Activated naive CD8-positive, alpha-beta T cell treated with anti-CD3 and anti-CD28 coated beads, Interleukin-2, amount 10 ng/mL, durations not matched to agents 7 days and 5 days (primary cell): ENCODE measurements at regions not wholly inside any gene's neighbourhood (a gene's known extent, or its start where the extent isn't known, plus 50 kb on each side); places are given as distances from the start of the nearest gene placed in this dataset.
"Not testable (repeated sequence)": the region's sequence is repeated elsewhere in the genome, so short reads cannot be mapped to it uniquely, and the experiment has no call there.

Experiments used
- ATAC-seq: fragments of 150-1000 bp; cut with Tn5 transposase; one replicate; pipeline ENCODE4 v1.10.0; 2021; ENCODE audit warnings: low read depth, moderate library complexity
- POLR2A ChIA-PET: fragments of 350-600 bp; sonication (Branson Sonifier 250); formaldehyde crosslinking; loops from one replicate; lab custom pipeline; 2021; ENCODE audit warnings: antibody characterized with exemption; lab: Charles Lee
- DNase-seq: peaks from one replicate; pipeline ENCODE4 v3.0.0; 2021
- H3K27ac Mint-ChIP-seq: one replicate; pipeline ENCODE4 v1.8.0; 2022; ENCODE audit warnings: mild to moderate bottlenecking, mixed read lengths
- H3K27me3 Mint-ChIP-seq: one replicate; pipeline ENCODE4 v1.8.0; 2022; ENCODE audit warnings: mild to moderate bottlenecking, moderate library complexity, mixed read lengths
- H3K36me3 Mint-ChIP-seq: one replicate; pipeline ENCODE4 v1.8.0; 2021; ENCODE audit warnings: mild to moderate bottlenecking, mixed read lengths
- H3K4me1 Mint-ChIP-seq: one replicate; pipeline ENCODE4 v1.8.0; 2021; ENCODE audit warnings: mixed read lengths
- H3K4me3 Mint-ChIP-seq: one replicate; pipeline ENCODE4 v1.8.0; 2022; ENCODE audit warnings: mild to moderate bottlenecking, moderate library complexity, mixed read lengths
- H3K9me3 Mint-ChIP-seq: one replicate; pipeline ENCODE4 v1.8.0; 2021; ENCODE audit warnings: mixed read lengths

DNA sequence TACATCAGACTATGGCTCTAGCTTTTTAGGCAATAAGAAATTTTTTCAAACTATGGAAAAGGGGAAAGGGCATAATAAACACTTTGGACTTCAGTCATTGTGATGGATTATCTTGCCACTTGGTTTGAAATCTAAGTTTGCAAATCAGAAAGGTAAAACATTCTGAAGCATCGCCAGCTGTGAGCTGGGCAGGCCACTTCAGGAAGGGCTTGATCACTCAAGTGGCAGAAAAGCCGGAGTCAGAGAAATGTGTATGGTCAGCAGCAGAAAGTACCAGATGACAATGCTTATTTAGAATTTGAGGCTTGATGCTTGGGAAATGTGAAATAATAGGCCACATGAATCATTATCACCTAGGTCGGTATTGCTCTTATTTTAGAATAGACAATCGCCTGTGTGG lies 79.7 kb downstream of the ZNF648 start:
- Mint-ChIP-seq H3K4me3 (no peak overlapping the region), H3K9me3 (peaks cover 7% of the 10 kb centered on the region)

DNA sequence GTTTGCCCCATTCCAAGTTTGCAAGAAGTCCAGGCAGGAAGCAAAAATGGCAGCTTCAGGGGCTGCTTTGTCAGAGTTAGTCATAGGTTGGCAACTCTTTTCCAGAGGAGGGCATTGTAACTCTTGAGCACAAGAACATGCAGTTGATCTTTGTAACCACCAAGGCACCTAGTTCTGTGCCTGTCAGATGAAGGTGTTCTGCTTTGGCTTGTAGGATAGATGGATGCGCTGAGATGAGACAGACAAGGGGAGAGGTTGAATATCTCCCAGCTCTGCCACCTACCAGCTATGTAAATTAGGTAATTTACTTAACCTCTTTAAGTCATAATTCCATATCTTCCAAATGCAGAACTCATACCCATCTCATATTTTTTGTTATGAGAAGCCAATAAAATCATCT lies 89.3 kb downstream of the ZNF648 start:
- POLR2A ChIA-PET = no interaction called here
- H3K36me3 Mint-ChIP-seq = no peaks in the 10 kb centered on the region
- DNase-seq (no peak), ATAC-seq (no peak)
- no peaks in the 10 kb centered on the region for H3K4me1 Mint-ChIP-seq
- H3K27ac Mint-ChIP-seq = no peak overlapping the region
- H3K27me3 Mint-ChIP-seq = peaks cover 2% of the 10 kb centered on the region
- peaks cover 5% of the 10 kb centered on the region for H3K9me3 Mint-ChIP-seq
- H3K4me3 Mint-ChIP-seq = no peak overlapping the region

More for the DNA sequence above, 79.7 kb downstream of the ZNF648 start:
- peaks cover 24% of the 10 kb centered on the region for H3K27me3 Mint-ChIP-seq
- H3K27ac Mint-ChIP-seq = no peak overlapping the region
- POLR2A ChIA-PET = no interaction called here
- ATAC-seq (no peak), DNase-seq (no peak)
- H3K36me3 Mint-ChIP-seq = no peaks in the 10 kb centered on the region
- peaks cover 8% of the 10 kb centered on the region for H3K4me1 Mint-ChIP-seq

DNA sequence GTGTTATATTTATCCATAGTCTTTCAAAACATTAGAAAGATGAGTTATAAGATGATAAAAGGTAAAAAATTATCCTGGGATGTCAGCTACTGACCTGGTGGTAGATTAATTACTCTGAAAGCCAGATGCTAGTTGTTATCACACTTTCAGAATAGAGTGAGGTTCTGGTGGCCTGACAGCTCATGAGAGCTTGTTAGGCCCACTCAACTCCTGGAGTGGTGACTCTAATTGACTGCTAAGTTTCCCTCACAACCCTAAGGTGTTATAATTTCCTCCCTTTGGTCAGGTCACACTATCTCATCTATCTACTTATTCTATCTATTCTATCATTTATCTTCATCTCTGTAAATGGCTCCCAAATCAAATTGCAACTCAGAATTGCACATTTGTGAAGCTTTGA lies 90.1 kb downstream of the ZNF648 start:
- POLR2A ChIA-PET = no interaction called here
- H3K27ac Mint-ChIP-seq = no peak overlapping the region
- no peaks in the 10 kb centered on the region for H3K4me1 Mint-ChIP-seq
- H3K9me3 Mint-ChIP-seq = peaks cover 3% of the 10 kb centered on the region
- H3K4me3 Mint-ChIP-seq = no peak overlapping the region
- ATAC-seq (no peak), DNase-seq (no peak)
- peaks cover 2% of the 10 kb centered on the region for H3K27me3 Mint-ChIP-seq
- no peaks in the 10 kb centered on the region for H3K36me3 Mint-ChIP-seq

DNA sequence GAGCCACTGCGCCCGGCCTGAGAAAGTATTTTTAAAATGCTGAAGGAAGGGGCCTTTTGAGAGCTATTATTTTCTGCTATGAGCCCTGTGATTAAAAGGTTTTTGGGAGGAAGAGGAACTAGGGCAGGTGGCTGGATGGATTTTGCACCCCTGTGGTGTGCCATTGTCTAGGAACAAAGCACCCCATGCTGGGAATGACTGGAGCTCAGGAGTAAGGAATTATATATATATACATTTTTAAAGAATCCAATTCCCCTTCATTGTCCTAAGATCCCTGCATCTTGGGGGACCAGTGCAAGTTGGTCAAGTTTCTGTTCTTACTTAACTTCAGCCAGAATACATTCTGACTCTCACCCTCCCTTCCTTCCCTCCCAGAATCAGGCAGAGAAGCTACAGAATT lies 91.6 kb downstream of the ZNF648 start:
- no peaks in the 10 kb centered on the region for H3K9me3 Mint-ChIP-seq
- H3K4me3 Mint-ChIP-seq = no peak overlapping the region
- H3K27ac Mint-ChIP-seq = no peak overlapping the region
- ATAC-seq = no peak
- no peak for DNase-seq
- POLR2A ChIA-PET = no interaction called here
- H3K27me3 Mint-ChIP-seq = no peaks in the 10 kb centered on the region
- H3K36me3 Mint-ChIP-seq = no peaks in the 10 kb centered on the region
- no peaks in the 10 kb centered on the region for H3K4me1 Mint-ChIP-seq

DNA sequence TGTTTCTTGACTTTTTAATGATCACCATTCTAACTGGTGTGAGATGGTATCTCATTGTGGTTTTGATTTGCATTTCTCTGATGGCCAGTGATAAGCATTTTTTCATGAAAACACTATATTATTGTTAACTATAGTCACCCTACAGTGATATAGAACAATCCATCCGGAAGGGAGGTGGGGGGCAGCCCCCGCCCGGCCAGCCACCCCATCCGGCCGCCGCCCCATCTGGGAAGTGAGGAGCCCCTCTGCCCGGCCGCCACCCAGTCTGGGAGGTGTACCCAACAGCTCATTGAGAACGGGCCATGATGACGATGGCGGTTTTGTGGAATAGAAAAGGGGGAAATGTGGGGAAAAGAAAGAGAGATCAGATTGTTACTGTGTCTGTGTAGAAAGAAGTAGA lies 106.8 kb downstream of the ZNF648 start:
- POLR2A ChIA-PET, H3K4me1 Mint-ChIP-seq, H3K27ac Mint-ChIP-seq, ATAC-seq, H3K36me3 Mint-ChIP-seq, H3K4me3 Mint-ChIP-seq, DNase-seq: not testable (repeated sequence)
- H3K9me3 Mint-ChIP-seq = peaks cover 13% of the 10 kb centered on the region
- H3K27me3 Mint-ChIP-seq = peaks cover 11% of the 10 kb centered on the region

DNA sequence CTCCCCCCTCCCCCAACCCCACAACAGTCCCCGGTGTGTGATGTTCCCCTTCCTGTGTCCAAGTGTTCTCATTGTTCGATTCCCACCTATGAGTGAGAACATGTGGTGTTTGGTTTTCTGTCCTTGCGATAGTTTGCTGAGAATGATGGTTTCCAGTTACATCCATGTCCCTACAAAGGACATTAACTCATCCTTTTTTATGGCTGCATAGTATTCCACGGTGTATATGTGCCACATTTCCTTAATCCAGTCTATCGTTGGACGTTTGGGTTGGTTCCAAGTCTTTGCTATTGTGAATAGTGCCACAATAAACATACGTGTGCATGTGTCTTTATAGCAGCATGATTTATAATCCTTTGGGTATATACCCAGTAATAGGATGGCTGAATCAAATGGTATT lies 107.3 kb downstream of the ZNF648 start:
- ATAC-seq, H3K4me1 Mint-ChIP-seq, H3K4me3 Mint-ChIP-seq, POLR2A ChIA-PET, H3K27me3 Mint-ChIP-seq, H3K9me3 Mint-ChIP-seq, H3K27ac Mint-ChIP-seq, DNase-seq, H3K36me3 Mint-ChIP-seq: not testable (repeated sequence)

DNA sequence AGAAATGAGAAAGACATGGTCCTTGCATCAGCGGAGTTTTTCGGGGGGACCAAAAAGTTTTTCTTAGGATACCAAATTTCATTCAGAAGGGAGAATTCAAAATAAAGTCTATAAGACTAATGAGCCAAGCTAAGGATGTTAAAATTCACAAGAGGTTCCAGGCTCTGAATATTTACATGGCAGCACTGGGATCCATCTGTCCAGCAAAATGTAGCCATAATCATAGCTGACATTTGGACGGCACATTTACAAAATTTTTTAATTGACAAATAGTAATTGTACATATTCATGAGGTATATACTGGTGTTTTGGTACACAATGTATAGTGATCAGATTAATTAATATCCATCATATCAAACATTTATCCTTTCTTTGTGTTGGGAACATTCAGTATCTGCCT lies 107.9 kb downstream of the ZNF648 start:
- ATAC-seq = no peak
- H3K4me1 Mint-ChIP-seq = no peaks in the 10 kb centered on the region
- POLR2A ChIA-PET = no interaction called here
- H3K4me3 Mint-ChIP-seq = no peak overlapping the region
- H3K27me3 Mint-ChIP-seq = peaks cover 7% of the 10 kb centered on the region
- no peak for DNase-seq
- H3K9me3 Mint-ChIP-seq = peaks cover 6% of the 10 kb centered on the region
- H3K27ac Mint-ChIP-seq = no peak overlapping the region
- no peaks in the 10 kb centered on the region for H3K36me3 Mint-ChIP-seq

DNA sequence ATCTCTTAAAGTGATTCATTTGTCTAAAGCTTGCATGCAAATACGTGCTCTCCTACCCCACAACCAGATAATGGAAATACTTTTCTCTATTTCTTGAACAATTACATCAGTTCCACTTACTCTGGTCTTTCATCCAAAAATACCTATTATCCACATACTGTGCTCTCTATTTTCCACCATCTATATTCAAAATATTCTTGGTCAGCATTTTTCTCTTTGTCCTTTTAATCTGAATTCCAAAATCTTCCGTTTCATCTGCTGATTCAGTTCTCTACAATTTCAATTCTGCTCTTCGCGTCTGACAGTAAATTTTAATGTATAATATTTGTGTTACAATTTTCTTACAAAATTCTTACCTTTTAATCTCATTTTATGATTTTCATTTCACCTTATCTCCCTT lies 110.3 kb downstream of the ZNF648 start:
- Mint-ChIP-seq H3K4me1 (no peaks in the 10 kb centered on the region), H3K27me3 (peaks cover 8% of the 10 kb centered on the region), H3K4me3 (no peak overlapping the region), H3K36me3 (no peaks in the 10 kb centered on the region), H3K9me3 (peaks cover 12% of the 10 kb centered on the region), H3K27ac (no peak overlapping the region)
- POLR2A ChIA-PET = no interaction called here
- ATAC-seq (no peak), DNase-seq (no peak)

DNA sequence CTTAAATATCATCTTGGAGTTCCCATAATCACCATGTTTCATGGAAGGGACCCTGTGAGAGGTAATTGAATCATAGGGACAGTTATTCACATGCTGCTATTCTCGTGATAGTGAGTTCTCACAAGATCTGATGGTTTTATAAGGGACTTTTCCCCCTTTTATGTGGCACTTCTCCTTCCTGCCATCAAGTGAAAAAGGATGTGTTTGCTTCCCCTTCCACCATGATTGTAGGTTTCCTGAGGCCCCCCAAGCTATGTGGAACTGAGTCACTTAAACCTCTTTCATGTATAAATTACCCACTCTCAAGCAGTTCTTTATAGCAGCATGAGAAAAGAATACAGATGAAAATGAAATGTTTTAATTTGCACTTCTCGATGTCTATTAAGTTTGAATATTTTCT lies 112.0 kb downstream of the ZNF648 start:
- DNase-seq (no peak), ATAC-seq (no peak)
- Mint-ChIP-seq H3K9me3 (peaks cover 7% of the 10 kb centered on the region), H3K27ac (no peak overlapping the region), H3K4me1 (no peaks in the 10 kb centered on the region), H3K36me3 (no peaks in the 10 kb centered on the region), H3K4me3 (no peak overlapping the region), H3K27me3 (peaks cover 10% of the 10 kb centered on the region)
- POLR2A ChIA-PET = no interaction called here

DNA sequence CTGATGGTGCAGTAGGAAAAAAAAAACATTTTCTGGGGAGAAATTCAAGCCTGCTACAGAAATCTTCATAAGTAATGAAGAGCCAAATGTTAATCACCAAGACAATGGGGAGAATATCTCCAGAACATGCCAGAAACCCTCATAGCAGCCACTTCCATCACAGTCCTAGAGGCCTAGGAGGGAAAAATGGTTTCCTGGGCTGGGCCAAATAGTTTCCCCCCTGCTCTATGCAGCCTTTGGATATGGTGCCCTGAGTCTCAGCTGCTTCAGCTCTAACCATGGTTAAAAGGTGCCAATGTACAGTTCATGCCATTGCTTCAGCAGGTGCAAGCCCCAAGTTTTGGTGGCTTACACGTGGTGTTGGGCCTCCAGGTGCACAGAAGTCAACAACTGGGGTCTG lies 113.1 kb downstream of the ZNF648 start:
- POLR2A ChIA-PET = no interaction called here
- no peaks in the 10 kb centered on the region for H3K4me1 Mint-ChIP-seq
- H3K36me3 Mint-ChIP-seq = no peaks in the 10 kb centered on the region

DNA sequence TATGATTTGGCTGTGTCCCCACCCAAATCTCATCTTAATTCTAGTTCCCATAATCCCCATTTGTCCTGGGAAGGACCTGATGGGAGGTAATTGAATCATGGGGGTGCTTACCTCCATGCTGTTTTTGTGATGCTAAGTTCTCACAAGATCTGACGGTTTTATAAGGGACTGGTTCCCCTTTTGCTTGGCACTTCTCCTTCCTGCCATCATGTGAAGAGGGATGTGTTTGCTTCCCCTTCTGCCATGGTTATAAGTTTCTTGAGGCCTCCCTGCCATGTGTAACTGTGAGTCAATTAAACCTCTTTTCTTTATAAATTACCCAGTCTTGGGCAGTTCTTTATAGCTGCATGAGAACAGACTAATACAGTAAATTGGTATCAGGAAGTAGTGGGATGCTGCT lies 114.1 kb downstream of the ZNF648 start:
- Mint-ChIP-seq H3K4me1 (no peaks in the 10 kb centered on the region), H3K4me3 (no peak overlapping the region), H3K36me3 (no peaks in the 10 kb centered on the region), H3K27me3 (peaks cover 20% of the 10 kb centered on the region), H3K27ac (no peak overlapping the region), H3K9me3 (peaks cover 9% of the 10 kb centered on the region)
- POLR2A ChIA-PET = no interaction called here
- ATAC-seq (no peak), DNase-seq (no peak)

More for the DNA sequence above, 113.1 kb downstream of the ZNF648 start:
- no peak for DNase-seq
- Mint-ChIP-seq H3K27ac (no peak overlapping the region), H3K4me3 (no peak overlapping the region), H3K9me3 (peaks cover 9% of the 10 kb centered on the region), H3K27me3 (peaks cover 14% of the 10 kb centered on the region)
- no peak for ATAC-seq

DNA sequence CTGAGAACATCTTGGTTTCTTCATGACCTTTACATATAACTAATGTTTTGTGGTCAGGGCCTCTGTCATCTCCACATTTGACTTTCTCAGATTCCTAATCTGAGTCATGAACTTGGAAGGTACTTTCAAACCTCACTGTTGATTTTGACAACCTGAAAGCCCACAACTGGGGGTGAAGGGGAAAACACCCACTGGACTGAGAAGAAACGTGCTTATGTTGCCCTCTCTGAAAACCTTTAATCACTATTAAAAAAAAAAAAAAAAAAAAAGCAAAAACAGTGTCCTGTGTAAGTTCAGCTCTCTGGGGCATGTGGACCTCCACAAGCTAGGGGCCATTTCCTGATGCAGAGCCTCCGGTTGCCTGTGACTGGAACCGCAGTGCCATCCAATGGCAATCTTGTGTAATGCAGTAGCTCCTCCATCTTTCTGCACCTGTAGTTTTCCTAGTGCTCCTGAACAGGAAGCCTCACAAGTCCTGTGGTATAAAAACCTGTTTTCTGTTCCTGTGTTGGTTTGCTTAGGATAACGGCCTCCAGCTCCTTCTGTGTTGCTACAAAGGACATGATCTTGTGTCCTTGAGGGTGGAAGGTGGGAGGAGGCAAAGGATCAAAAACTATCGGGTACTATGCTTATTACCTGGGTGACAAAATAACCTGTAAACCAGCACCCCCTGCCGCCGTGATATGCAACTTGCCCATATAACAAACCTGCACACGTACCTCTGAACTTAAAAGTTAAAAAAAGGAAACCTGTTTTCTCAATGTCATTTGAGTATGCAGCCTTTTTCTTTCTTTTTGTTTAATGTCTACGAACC lies 124.5 kb downstream of the ZNF648 start:
- Mint-ChIP-seq H3K4me3 (no peak overlapping the region), H3K27me3 (peaks cover 7% of the 10 kb centered on the region), H3K9me3 (no peaks in the 10 kb centered on the region), H3K36me3 (no peaks in the 10 kb centered on the region), H3K27ac (no peak overlapping the region), H3K4me1 (peaks cover 2% of the 10 kb centered on the region)
- DNase-seq (peak; percentile 49), ATAC-seq (peak; percentile 88)
- POLR2A ChIA-PET = interaction anchor here (0.6 to 1.6 kb wide), 3 partner anchors 92 to 232 kb away, joined by 3 to 8 read pairs (median 5); no protein-coding TSS in a partner anchor

DNA sequence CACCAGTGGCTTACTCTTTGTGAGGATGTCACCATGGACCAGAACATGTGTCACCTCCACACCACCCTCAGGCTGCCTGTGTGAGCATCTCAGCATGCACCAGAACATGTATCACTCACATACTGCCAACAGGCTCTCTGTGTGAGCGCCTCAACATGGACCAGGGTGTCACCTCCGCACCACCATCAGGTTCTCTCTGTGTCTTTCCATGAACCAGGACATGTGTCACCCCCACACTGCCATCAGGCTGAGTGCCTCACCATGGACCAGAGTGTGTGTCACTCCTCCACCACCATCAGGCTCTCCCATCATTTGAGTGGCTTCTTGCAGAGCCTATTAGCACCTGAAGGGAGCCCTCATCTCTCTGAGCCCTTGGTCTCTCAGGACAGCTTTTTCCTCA lies 125.2 kb downstream of the ZNF648 start:
- POLR2A ChIA-PET = interaction anchor here (1.6 kb wide), 1 partner anchor 93 kb away, joined by 5 read pairs; no protein-coding TSS in a partner anchor
- no peaks in the 10 kb centered on the region for H3K36me3 Mint-ChIP-seq
- H3K27ac Mint-ChIP-seq = no peak overlapping the region
- ATAC-seq (no peak), DNase-seq (no peak)
- H3K4me3 Mint-ChIP-seq = no peak overlapping the region
- H3K9me3 Mint-ChIP-seq = no peaks in the 10 kb centered on the region
- H3K4me1 Mint-ChIP-seq = peaks cover 2% of the 10 kb centered on the region
- H3K27me3 Mint-ChIP-seq = peaks cover 8% of the 10 kb centered on the region

DNA sequence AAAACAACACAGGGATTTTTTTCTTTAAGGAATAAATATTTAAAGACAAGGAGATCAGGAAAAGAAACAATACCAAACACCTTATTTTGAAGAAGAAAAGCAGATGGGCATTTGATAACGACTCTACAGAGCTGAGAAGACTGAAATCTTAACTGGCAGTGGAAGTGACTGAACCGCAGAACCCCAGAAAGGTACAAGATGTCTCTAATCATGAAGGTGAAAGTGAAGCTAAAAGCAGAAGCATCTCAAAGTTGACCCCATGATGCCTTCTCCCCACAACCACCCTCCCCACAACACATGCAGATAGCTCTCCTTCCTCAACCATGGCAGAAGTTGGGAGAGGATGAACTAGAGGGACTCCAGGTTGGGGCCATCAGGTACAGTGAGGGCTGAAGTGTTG lies 129.6 kb downstream of the ZNF648 start:
- ATAC-seq (no peak), DNase-seq (no peak)
- peaks cover 7% of the 10 kb centered on the region for H3K27me3 Mint-ChIP-seq
- POLR2A ChIA-PET = no interaction called here
- H3K27ac Mint-ChIP-seq = no peak overlapping the region
- no peaks in the 10 kb centered on the region for H3K36me3 Mint-ChIP-seq
- H3K4me3 Mint-ChIP-seq = no peak overlapping the region
- H3K4me1 Mint-ChIP-seq = no peaks in the 10 kb centered on the region
- H3K9me3 Mint-ChIP-seq = no peaks in the 10 kb centered on the region
